ENCODE measurements at regions not wholly inside any gene's neighbourhood (a gene's known extent, or its start where the extent isn't known, plus 50 kb on each side); places are given as distances from the start of the nearest gene placed in this dataset.

DNA sequence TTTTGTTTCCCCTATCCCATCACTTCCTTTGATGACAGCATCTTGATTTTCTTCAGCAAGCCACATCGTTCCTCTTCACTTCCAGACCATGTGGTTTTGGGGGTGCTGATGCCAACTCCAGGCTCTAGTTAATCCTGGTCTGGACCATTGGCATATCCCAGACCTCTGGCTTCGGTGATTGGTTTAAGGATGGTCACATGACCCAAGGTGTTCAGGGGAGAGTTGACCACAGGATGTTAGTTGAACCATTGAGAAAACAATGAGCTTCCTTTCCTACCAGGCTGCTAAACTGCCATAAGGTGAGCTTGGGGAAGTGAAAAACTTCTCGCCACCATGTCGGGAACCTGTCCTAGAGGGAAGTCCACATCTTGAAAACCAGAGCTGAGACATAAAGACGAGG lies 60.9 kb upstream of the TLR3 start:
- FAIRE-seq, result no peak
- WGBS, 3 donors, result 83 to 85% (median 85%) methylated on average over 5 of the region's 5 CpGs

DNA sequence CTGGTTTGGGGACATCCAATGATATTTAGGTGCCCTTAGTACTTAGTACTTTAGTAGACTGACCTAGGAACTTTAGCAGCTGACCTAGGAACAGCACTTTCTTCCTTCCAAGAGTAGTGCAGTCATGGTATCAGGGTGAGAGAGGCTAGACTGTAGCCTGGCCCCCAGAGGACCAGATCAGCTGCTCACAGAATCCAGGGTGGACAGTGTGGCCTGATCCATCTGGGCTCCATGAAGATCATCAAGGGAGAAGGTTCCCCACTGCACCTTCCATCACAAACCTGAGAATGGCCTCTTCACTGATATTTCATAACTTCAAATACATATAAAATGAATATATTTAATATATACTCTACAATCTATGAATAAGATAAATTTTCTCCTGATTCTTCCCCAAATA lies 59.0 kb upstream of the TLR3 start:
- no peak overlapping the region for H3K27ac ChIP-seq (ENCODE audit: low read depth in 1 of 3, low read length in 2 of 3)
- FAIRE-seq, result no peak
- peaks cover 0 to 5% (median 3%) of the 10 kb centered on the region in 3 donors for H3K27me3 ChIP-seq (ENCODE audit: control insufficient read depth in 3 of 3, insufficient read depth in 3 of 3, low read length in 3 of 3)
- H3K36me3 ChIP-seq (ENCODE audit: control insufficient read depth in 3 of 3, insufficient read depth in 2 of 3, low read depth in 1 of 3, low read length in 3 of 3), result no peaks in the 10 kb centered on the region
- no peak overlapping the region for H3K4me3 ChIP-seq (ENCODE audit: low read depth in 1 of 3, low read length in 3 of 3)
- DNase-seq, result no peak
- H3K9me3 ChIP-seq (ENCODE audit: control insufficient read depth in 2 of 2, insufficient read depth in 1 of 2, low read depth in 1 of 2, low read length in 1 of 2), result no peaks in the 10 kb centered on the region
- H3K4me1 ChIP-seq (ENCODE audit: control insufficient read depth in 3 of 3, insufficient read depth in 2 of 3, low read depth in 1 of 3, low read length in 2 of 3), result no peaks in the 10 kb centered on the region

More for the DNA sequence above, 60.9 kb upstream of the TLR3 start:
- Histone ChIP-seq H3K4me3 (ENCODE audit: low read depth in 1 of 3, low read length in 3 of 3) (no peak overlapping the region), H3K27ac (ENCODE audit: low read depth in 1 of 3, low read length in 2 of 3) (no peak overlapping the region), H3K27me3 (ENCODE audit: control insufficient read depth in 3 of 3, insufficient read depth in 3 of 3, low read length in 3 of 3) (peaks cover 0 to 5% (median 3%) of the 10 kb centered on the region in 3 donors), H3K36me3 (ENCODE audit: control insufficient read depth in 3 of 3, insufficient read depth in 2 of 3, low read depth in 1 of 3, low read length in 3 of 3) (no peaks in the 10 kb centered on the region), H3K9me3 (ENCODE audit: control insufficient read depth in 2 of 2, insufficient read depth in 1 of 2, low read depth in 1 of 2, low read length in 1 of 2) (no peaks in the 10 kb centered on the region), H3K4me1 (ENCODE audit: control insufficient read depth in 3 of 3, insufficient read depth in 2 of 3, low read depth in 1 of 3, low read length in 2 of 3) (no peaks in the 10 kb centered on the region)
- no peak for DNase-seq

DNA sequence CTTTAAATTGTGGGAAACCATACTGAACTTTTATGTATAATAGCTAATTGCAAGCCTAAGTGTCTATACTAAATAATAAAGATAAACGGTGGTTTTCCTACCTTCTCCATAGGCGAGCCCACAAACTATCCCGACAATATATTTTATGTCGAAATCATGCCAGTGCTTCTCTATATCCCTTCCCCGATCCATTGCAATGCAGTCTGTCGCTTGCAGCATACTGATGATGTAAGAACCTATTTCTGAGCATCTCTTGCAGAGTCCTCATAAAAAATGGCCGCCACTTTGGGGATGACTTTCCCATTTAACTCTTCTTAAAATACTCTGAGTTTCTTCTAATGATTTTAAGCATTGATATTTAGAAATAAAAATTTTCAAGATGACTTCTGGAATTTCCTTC lies 58.1 kb upstream of the TLR3 start:
- H3K36me3 ChIP-seq (ENCODE audit: control insufficient read depth in 3 of 3, insufficient read depth in 2 of 3, low read depth in 1 of 3, low read length in 3 of 3), result no peaks in the 10 kb centered on the region
- no peak overlapping the region for H3K27ac ChIP-seq (ENCODE audit: low read depth in 1 of 3, low read length in 2 of 3)
- no peak for DNase-seq
- 94 to 97% (median 96%) methylated on average over 7 of the region's 7 CpGs for WGBS, 3 donors
- H3K9me3 ChIP-seq (ENCODE audit: control insufficient read depth in 2 of 2, insufficient read depth in 1 of 2, low read depth in 1 of 2, low read length in 1 of 2), result no peaks in the 10 kb centered on the region
- H3K4me1 ChIP-seq (ENCODE audit: control insufficient read depth in 3 of 3, insufficient read depth in 2 of 3, low read depth in 1 of 3, low read length in 2 of 3), result no peaks in the 10 kb centered on the region
- no peak for FAIRE-seq
- H3K4me3 ChIP-seq (ENCODE audit: low read depth in 1 of 3, low read length in 3 of 3), result no peak overlapping the region
- H3K27me3 ChIP-seq (ENCODE audit: control insufficient read depth in 3 of 3, insufficient read depth in 3 of 3, low read length in 3 of 3), result peaks cover 0 to 5% (median 3%) of the 10 kb centered on the region in 3 donors

DNA sequence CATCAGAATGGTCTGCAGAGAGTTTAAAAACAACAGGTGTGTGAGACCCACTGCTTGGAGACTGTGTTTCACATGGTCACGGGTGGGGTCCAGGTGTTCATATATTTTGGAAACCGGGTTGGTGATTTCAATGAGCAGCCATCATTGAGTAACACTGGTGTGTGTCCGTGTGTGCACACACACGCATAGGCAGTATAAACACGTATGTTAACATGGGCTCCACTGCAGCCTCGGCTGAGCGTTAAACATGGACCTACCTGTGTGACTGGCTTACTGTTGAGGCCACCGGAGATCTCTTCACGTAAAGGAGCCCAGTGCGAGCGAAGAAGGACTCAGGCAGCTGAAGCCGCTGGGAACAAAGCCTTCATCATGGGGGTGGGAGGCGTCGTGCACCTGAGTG lies 56.9 kb upstream of the TLR3 start:
- DNase-seq (no peak), FAIRE-seq (no peak)
- Histone ChIP-seq H3K27ac (ENCODE audit: low read depth in 1 of 3, low read length in 2 of 3) (no peak overlapping the region), H3K4me3 (ENCODE audit: low read depth in 1 of 3, low read length in 3 of 3) (no peak overlapping the region), H3K36me3 (ENCODE audit: control insufficient read depth in 3 of 3, insufficient read depth in 2 of 3, low read depth in 1 of 3, low read length in 3 of 3) (no peaks in the 10 kb centered on the region), H3K4me1 (ENCODE audit: control insufficient read depth in 3 of 3, insufficient read depth in 2 of 3, low read depth in 1 of 3, low read length in 2 of 3) (no peaks in the 10 kb centered on the region), H3K9me3 (ENCODE audit: control insufficient read depth in 2 of 2, insufficient read depth in 1 of 2, low read depth in 1 of 2, low read length in 1 of 2) (no peaks in the 10 kb centered on the region), H3K27me3 (ENCODE audit: control insufficient read depth in 3 of 3, insufficient read depth in 3 of 3, low read length in 3 of 3) (peaks cover 0 to 5% (median 3%) of the 10 kb centered on the region in 3 donors)
- 94 to 95% (median 94%) methylated on average over 14 of the region's 14 CpGs for WGBS, 3 donors

DNA sequence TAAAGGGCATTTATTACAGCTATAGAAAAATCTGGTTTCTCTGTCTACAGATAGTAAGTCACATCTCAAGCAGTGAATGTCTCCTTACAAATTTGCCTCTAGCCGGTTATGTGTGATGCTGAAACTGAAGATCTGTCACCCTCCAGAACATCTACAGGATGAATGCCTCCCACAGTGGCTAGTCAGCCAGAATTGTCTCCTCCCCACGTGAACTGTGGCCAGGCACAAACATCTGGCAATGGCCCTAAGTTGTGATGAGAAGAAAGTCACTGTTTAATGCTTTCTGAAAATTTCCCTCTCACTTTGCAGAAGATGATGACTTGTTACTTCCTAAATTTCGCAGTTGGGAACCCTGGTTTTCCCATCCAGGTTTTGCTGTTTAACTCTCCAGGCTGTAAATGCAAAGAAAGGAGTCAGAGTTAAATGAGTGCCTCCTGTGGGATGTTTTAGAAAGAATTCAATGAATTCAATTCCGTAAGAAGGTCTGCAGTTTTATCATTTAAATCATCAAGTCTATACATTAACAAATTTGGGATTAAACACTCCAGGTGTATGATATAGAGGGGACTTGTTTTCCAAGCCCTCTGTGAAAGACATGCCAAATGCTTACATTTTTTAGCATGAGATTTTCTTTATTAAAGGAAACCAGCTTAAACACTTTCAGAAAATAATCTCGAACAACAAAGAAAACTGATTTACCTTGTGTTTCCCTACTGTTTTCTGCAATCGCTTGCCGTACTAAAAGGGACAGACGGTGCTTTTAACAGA lies 55.4 kb upstream of the TLR3 start:
- Histone ChIP-seq H3K4me3 (ENCODE audit: low read depth in 1 of 3, low read length in 3 of 3) (no peak overlapping the region), H3K27ac (ENCODE audit: low read depth in 1 of 3, low read length in 2 of 3) (no peak overlapping the region), H3K36me3 (ENCODE audit: control insufficient read depth in 3 of 3, insufficient read depth in 2 of 3, low read depth in 1 of 3, low read length in 3 of 3) (no peaks in the 10 kb centered on the region), H3K27me3 (ENCODE audit: control insufficient read depth in 3 of 3, insufficient read depth in 3 of 3, low read length in 3 of 3) (peaks cover 0 to 5% (median 0%) of the 10 kb centered on the region in 3 donors), H3K4me1 (ENCODE audit: control insufficient read depth in 3 of 3, insufficient read depth in 2 of 3, low read depth in 1 of 3, low read length in 2 of 3) (no peaks in the 10 kb centered on the region), H3K9me3 (ENCODE audit: control insufficient read depth in 2 of 2, insufficient read depth in 1 of 2, low read depth in 1 of 2, low read length in 1 of 2) (peaks cover 0 to 4% of the 10 kb centered on the region in 2 donors)
- FAIRE-seq (no peak), DNase-seq (no peak)
- 74 to 82% (median 75%) methylated on average over 8 of the region's 8 CpGs for WGBS, 3 donors

DNA sequence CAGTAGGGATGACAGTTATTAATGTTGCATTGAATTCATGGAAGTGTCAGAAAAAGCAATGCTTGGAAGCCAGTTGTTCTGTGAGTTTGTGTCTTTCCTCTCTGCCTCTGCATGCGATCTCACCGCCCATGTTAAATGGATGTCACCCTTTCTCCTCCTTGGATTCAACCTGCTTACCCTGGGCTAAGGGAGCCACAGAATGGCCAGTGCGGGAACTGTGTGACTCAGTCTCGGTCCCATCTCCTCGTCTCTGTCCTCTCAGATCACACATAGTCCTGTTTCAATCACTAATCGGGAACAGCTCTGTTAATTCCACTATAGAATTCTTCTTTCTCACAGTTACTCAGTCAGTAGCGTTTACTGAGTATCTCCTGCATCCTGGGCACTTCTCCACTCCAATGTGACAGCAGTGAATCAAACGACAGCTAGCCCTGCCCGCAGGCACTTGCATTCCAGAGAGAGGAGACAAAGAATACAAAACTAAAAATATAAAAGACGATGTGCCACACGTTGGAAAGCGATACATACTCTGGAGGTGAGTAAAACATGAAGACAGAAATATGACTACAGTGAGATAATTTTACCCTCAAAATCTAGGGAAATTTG lies 53.6 kb upstream of the TLR3 start:
- H3K27me3 ChIP-seq (ENCODE audit: control insufficient read depth in 3 of 3, insufficient read depth in 3 of 3, low read length in 3 of 3), result peaks cover 0 to 3% (median 0%) of the 10 kb centered on the region in 3 donors
- FAIRE-seq (no peak), DNase-seq (no peak)
- WGBS, 3 donors, result 83 to 87% (median 87%) methylated on average over 12 of the region's 12 CpGs
- H3K27ac ChIP-seq (ENCODE audit: low read depth in 1 of 3, low read length in 2 of 3), result no peak overlapping the region
- H3K4me3 ChIP-seq (ENCODE audit: low read depth in 1 of 3, low read length in 3 of 3), result no peak overlapping the region
- no peaks in the 10 kb centered on the region for H3K4me1 ChIP-seq (ENCODE audit: control insufficient read depth in 3 of 3, insufficient read depth in 2 of 3, low read depth in 1 of 3, low read length in 2 of 3)
- no peaks in the 10 kb centered on the region for H3K36me3 ChIP-seq (ENCODE audit: control insufficient read depth in 3 of 3, insufficient read depth in 2 of 3, low read depth in 1 of 3, low read length in 3 of 3)
- peaks cover 0 to 9% of the 10 kb centered on the region in 2 donors for H3K9me3 ChIP-seq (ENCODE audit: control insufficient read depth in 2 of 2, insufficient read depth in 1 of 2, low read depth in 1 of 2, low read length in 1 of 2)

DNA sequence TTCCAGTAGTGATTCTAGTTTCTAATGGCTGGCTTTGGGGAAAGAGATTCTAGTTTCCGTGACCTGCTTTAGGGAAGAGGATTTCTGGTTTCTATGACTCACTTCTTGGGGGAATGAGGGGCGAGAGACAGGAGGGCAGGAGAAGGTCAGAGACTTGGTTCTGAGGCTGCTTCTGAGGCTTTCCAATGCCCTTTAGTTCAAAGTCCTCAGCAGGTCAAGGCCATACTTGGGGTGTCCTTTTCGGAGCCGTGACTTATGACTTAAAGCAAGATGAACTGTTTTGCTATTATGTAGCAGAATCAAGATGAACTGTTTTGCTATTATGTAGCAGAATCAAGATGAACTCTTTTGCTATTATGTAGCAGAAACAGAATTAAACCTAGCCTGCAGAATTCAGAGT lies 52.2 kb upstream of the TLR3 start:
- Histone ChIP-seq H3K4me1 (ENCODE audit: control insufficient read depth in 3 of 3, insufficient read depth in 2 of 3, low read depth in 1 of 3, low read length in 2 of 3) (no peaks in the 10 kb centered on the region), H3K36me3 (ENCODE audit: control insufficient read depth in 3 of 3, insufficient read depth in 2 of 3, low read depth in 1 of 3, low read length in 3 of 3) (no peaks in the 10 kb centered on the region), H3K27me3 (ENCODE audit: control insufficient read depth in 3 of 3, insufficient read depth in 3 of 3, low read length in 3 of 3) (peaks cover 0 to under 1% (median 0%) of the 10 kb centered on the region in 3 donors), H3K9me3 (ENCODE audit: control insufficient read depth in 2 of 2, insufficient read depth in 1 of 2, low read depth in 1 of 2, low read length in 1 of 2) (peaks cover 0 to 9% of the 10 kb centered on the region in 2 donors), H3K27ac (ENCODE audit: low read depth in 1 of 3, low read length in 2 of 3) (no peak overlapping the region), H3K4me3 (ENCODE audit: low read depth in 1 of 3, low read length in 3 of 3) (no peak overlapping the region)
- 84 to 88% (median 85%) methylated on average over 4 of the region's 4 CpGs for WGBS, 3 donors
- FAIRE-seq (no peak), DNase-seq (no peak)

DNA sequence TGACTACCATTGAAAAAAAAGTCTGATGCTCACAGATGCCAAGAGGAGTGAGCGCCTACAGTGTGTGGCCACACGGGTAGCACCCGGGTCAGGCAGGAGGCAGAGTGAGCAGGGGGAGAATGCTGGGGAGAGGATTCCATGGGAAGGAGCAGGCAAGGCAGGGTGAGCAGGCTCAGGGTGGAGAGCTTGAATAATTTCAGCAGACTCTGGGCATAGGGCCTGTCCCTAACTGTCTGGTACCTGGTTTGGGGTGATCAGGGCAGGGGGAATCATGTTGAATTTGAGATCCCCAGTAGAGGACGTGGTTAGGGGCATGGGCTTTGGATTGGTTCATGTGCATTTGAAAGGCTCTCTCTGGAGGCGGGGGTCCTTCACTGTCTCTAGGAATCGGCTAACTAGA lies 51.2 kb upstream of the TLR3 start:
- DNase-seq, result no peak
- no peak overlapping the region for H3K4me3 ChIP-seq (ENCODE audit: low read depth in 1 of 3, low read length in 3 of 3)
- no peak overlapping the region for H3K27ac ChIP-seq (ENCODE audit: low read depth in 1 of 3, low read length in 2 of 3)
- H3K9me3 ChIP-seq (ENCODE audit: control insufficient read depth in 2 of 2, insufficient read depth in 1 of 2, low read depth in 1 of 2, low read length in 1 of 2), result peaks cover 0 to 9% of the 10 kb centered on the region in 2 donors
- 90 to 98% (median 93%) methylated on average over 6 of the region's 6 CpGs for WGBS, 3 donors
- H3K4me1 ChIP-seq (ENCODE audit: control insufficient read depth in 3 of 3, insufficient read depth in 2 of 3, low read depth in 1 of 3, low read length in 2 of 3), result no peaks in the 10 kb centered on the region
- H3K27me3 ChIP-seq (ENCODE audit: control insufficient read depth in 3 of 3, insufficient read depth in 3 of 3, low read length in 3 of 3), result no peaks in the 10 kb centered on the region
- H3K36me3 ChIP-seq (ENCODE audit: control insufficient read depth in 3 of 3, insufficient read depth in 2 of 3, low read depth in 1 of 3, low read length in 3 of 3), result no peaks in the 10 kb centered on the region
- no peak for FAIRE-seq
